ENCODE measurements at regions not wholly inside any gene's neighbourhood (a gene's known extent, or its start where the extent isn't known, plus 50 kb on each side); places are given as distances from the start of the nearest gene placed in this dataset.

GRCh38 chr15:31474059-31474868, 147.6 kb downstream of the KLF13 start:
- no peak for DNase-seq

- no peak for DNase-seq
Observed at GRCh38 chr15:31476236-31476810, 149.7 kb downstream of the KLF13 start.

- no peak for DNase-seq
Observed at GRCh38 chr15:31476866-31477265, 150.2 kb downstream of the KLF13 start.

- no peak for DNase-seq
Observed at GRCh38 chr15:31477301-31477700, 150.7 kb downstream of the KLF13 start.

GRCh38 chr15:31477851-31478701, 151.4 kb downstream of the KLF13 start:
- no peak for DNase-seq

- DNase-seq, result no peak
Observed at GRCh38 chr15:31478702-31479221, 152.1 kb downstream of the KLF13 start.

GRCh38 chr15:31480356-31481025, 153.9 kb downstream of the KLF13 start:
- no peak for DNase-seq

- DNase-seq, result no peak
Observed at GRCh38 chr15:31481142-31481541, 154.5 kb downstream of the KLF13 start.

GRCh38 chr15:31482122-31482922, 155.7 kb downstream of the KLF13 start:
- DNase-seq, result no peak

GRCh38 chr15:31483053-31483985, 156.7 kb downstream of the KLF13 start:
- DNase-seq, result no peak

GRCh38 chr15:31483986-31484951, 157.6 kb downstream of the KLF13 start:
- DNase-seq, result no peak

GRCh38 chr15:31484986-31485385, 158.4 kb downstream of the KLF13 start:
- no peak for DNase-seq

GRCh38 chr15:31485431-31485830, 158.8 kb downstream of the KLF13 start:
- DNase-seq, result no peak

- DNase-seq, result no peak
Observed at GRCh38 chr15:31485911-31486461, 159.4 kb downstream of the KLF13 start.

GRCh38 chr15:31486506-31486905, 159.9 kb downstream of the KLF13 start:
- no peak for DNase-seq

GRCh38 chr15:31486906-31487695, 160.5 kb downstream of the KLF13 start:
- DNase-seq, result no peak

- DNase-seq, result no peak
Observed at GRCh38 chr15:31487811-31488436, 161.3 kb downstream of the KLF13 start.
